Activated T-cell treated with anti-CD3 and anti-CD28 coated beads for 24 hours (primary cell): ENCODE measurements at regions not wholly inside any gene's neighbourhood (a gene's known extent, or its start where the extent isn't known, plus 50 kb on each side); places are given as distances from the start of the nearest gene placed in this dataset.

Source experiments
- DNase-seq: peaks from one replicate; pipeline ENCODE4 v3.0.0-alpha.2; 2020; ENCODE audit warnings: low read depth

- no peak for DNase-seq
These were observed 138.5 kb upstream of the PMEPA1 start for GRCh38 chr20:57848282-57848681.

GRCh38 chr20:57847104-57847503, 137.3 kb upstream of the PMEPA1 start:
- no peak for DNase-seq

- DNase-seq = no peak
These were observed 135.1 kb upstream of the PMEPA1 start for GRCh38 chr20:57844626-57845596.

DNA sequence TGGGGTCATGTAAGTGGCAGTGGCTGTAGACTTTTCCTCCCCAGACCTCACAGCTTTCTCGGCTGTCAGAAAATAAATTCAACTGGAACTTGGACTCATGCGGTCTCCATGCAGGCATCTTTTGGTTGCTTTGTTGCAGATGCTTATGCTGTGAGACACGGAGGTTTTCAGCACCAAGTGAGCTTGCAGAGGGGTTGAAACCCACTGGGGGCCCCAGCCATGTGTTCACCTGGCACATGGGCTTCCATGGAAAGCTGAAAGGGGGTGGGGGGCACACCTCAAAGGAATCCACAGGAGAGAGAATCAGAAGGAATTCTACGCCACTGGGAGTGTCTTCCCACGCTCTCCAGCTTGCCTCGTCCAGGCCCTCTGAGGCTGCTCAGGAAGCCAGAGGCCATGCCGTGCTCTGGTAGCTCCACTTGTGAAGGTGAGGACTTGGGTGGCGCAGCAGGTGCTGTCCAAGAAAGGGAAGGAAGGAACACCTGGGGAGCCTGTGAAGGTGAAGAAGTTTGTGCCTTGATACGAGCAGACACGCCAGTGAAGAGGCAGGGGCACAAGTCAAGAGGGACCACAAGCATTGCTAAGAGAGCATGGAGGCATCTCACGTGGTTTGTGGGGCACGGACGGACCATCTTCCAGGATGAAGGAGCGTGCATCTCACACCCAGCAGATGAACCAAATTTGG, 134.3 kb upstream of the PMEPA1 start:
- DNase-seq = no peak

DNA sequence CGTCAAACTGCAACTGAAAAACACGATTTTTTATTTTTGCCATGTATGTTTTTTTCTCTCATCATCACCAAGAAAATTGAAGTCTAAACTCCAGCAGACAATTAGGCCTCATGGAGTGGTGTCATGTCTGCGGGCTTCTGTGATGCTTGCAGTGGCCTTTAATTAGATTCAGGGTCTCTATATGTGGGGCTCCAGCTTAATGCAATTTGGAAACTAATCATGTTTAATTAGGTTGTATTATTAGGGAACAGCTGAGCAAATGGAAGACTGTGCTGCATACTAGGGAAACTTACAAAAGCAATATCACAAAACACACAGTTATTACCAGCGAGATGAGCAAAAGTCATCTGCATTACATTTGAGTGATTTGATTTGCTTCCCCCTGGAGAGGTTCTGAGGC, 132.9 kb upstream of the PMEPA1 start:
- no peak for DNase-seq

- no peak for DNase-seq
These were observed 131.6 kb upstream of the PMEPA1 start for GRCh38 chr20:57841297-57841866.

DNA sequence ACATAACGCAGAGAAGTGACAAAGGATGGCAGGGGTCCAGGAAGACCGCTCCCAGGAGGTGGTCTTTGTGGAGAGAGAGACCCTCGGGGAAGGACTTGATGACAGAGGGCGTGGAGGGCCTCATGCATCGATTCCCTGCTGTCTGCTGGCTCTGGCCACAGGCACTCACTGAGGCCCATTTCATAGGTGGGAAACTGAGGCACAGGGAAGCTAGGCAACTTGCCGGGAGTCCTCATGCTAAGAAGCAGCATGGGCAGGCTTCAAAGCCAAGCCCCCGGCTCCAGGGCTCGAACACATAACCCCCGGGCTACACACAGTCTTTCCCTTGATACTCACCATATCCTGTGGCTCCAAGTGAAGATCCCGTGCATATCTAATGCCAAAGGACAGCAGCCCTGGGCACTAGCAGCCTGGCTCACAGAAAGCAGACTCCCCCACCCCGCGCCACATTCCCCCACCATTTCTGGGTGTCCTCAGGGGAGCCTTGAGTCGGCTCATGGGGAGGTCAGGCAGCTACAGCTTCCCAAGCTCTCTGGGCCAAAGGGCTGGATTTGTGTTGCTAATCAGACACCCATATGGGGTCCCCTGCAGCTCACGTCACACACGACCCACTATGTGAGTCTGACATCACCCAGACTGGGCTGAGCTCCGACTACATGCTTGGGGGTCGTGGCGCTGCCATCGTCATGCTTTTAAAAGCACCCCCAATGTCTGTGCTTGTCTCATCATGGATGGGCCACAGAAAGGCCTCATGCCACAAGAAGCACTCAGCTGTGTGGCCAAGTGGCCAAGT, 130.9 kb upstream of the PMEPA1 start:
- no peak for DNase-seq

- DNase-seq = no peak
These were observed 130.3 kb upstream of the PMEPA1 start for GRCh38 chr20:57840066-57840465.

- DNase-seq = no peak
These were observed 128.9 kb upstream of the PMEPA1 start for GRCh38 chr20:57838670-57839151.

DNA sequence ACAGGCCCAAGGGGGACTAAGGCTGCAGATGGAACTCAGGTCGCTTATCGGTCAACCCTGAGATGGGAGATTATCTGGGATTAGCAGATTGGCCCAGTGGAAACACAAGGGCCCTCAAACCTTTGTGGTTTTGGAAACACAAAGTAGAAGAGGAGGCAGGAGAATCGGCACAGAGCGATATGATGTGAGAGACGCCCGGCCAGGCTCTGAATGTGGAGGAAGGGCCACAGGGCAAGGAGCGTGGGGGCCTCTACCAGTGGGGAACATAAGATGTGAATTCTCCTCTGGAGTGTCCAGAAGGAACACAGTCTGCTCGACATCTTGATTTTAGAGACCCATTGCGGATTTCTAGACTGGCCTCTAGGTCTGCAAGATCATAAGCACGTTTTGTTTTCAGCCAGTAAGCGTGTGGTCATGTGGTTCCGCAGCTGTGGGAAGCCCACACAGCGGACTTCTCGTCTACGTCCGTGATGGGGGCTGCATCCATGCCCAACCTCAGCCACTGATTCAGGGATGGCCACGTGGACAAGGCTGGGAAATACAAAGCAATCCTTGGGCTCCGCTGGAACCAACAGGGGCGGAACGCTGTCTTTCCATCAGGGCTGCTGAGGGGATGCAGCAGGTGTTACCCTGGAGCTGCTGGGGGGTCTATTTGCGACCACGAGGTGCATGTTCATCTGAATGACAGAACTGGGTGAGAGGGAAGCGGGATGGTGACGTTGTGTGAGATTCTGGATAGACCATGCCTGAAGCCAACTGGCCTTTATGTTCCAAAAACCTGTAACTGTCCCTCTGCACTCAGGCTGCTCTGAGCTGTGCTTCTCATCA, 127.6 kb upstream of the PMEPA1 start:
- DNase-seq = no peak

- DNase-seq = no peak
These were observed 126.0 kb upstream of the PMEPA1 start for GRCh38 chr20:57835588-57836455.

DNA sequence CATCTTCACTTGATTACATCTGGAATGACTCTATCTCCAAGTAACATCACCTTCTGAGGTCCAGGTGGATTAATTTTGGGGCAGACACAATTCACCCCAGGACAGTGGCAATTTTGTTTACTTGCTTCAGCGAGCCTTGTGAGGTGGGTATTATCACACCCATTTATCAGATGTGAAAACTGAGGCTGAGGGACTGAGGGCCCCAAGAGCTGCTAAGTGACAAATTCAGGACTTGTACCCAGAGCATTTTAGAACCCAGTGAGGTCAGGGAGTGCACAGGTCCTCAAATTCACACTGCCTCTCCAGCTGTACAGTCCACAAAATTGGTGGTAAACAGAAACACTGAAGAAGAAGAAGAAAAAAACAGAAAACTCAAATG, 125.2 kb upstream of the PMEPA1 start:
- no peak for DNase-seq

DNA sequence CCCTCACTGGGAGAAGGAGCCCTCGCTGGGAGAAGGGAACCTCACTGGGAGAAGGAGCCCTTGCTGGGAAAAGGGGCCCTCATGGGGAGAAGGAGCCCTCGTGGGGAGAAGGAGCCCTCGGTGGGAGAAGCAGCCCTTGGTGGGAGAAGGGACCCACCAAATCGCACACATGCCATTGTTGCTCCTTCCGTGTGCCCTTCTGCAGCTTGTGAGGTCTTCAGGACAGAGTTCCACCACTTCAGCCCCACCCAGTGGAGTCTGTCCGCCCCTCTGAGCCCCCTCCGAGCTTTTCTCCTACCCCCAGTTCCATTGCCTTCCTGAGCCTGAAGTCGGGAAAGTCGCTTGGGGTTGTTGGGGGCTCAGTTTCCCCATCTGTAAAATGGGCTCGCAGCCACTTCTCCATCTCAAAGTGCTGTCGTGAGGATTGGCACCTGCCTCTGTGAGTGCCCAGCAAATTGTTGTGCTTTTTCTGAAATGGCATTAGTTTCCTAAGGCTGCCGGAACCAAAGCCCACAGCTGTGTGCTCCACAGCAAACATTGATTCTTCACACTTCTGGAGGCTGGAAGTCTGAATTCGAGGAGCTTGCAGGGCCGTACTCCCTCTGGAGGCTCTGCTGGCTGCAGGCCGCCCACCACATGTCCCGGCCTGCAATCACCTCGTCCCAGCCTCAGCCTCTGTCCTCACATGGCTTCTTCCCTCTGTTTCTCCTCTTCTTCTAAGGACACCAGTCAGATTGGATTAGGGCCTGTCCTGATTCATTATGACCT, 124.7 kb upstream of the PMEPA1 start:
- DNase-seq = no peak

GRCh38 chr20:57831993-57832585, 122.3 kb upstream of the PMEPA1 start:
- no peak for DNase-seq

- DNase-seq = no peak
These were observed 121.6 kb upstream of the PMEPA1 start for GRCh38 chr20:57831326-57831992.

DNA sequence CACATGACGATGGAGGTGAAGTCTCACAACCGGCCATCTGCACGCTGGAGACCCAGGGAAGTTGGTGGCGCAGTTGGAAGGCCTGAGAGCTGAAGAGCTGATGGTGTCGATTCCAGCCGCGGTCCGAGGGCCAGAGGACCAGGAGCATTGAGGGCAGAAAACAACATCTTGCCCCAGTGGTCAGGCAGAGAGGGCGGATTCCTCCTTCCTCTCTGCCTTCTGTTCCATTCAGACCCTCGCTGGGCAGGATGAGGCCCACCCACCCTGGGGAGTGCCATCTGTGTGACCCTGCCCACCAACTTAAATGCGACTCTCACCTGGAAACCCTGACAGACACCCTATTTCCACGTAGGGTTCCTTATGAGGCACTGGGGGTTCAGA, 120.7 kb upstream of the PMEPA1 start:
- DNase-seq = no peak

- DNase-seq = no peak
These were observed 120.1 kb upstream of the PMEPA1 start for GRCh38 chr20:57829805-57830514.

DNA sequence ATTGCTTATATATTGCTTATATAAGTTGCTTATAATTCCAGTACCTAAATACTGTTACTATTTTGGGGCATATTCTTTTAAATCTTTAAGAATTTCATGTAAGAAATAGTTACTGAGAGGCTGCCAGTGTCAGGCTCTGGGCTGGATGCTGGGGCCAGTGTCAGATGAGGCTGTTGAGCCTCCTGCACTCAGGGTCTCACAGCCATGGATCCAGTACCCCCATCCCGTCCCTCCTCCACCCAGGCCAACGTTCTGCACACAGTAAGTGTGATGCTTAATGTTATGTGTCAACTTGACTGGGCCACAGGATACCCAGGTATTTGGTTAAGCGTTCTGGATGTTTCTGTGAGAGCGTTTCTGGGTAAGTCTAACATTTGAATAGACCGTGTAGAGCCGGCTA, 119.5 kb upstream of the PMEPA1 start:
- DNase-seq = no peak
